ENCODE measurements at regions not wholly inside any gene's neighbourhood (a gene's known extent, or its start where the extent isn't known, plus 50 kb on each side); places are given as distances from the start of the nearest gene placed in this dataset.

DNA sequence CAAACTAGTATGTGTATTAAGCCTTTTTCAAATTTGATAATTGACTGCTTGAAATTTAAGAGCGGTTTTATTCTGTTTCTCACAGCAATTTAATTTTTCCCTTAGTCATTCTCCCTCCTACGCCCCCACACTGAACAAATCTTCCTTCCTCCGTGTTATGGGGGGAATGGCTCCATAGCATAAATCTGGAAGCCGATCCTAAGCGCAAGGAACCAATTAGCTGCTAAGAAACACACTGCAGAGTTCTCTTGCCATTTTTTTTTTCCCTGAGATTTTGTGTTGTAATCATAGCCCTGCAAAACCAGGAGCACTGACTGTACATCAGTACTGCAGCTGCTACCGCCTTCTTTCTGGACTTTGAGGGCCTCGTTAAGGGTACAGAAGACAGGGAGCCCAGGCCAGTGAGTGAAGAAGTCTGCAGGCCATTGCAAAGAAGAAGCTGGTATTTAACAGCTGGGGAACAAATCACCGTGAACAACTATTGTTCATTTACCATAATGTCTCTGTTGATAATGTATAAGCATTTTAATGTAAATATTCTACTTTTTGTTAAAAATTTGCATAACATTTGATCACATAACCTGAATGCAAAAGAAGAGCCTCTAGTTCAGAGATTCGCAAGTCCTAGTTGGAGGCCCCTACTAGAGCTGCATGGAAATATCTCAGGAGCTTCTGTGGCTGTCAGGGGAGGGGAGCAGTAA, 264.0 kb downstream of the LRATD1 start:
- TF ChIP-seq EZH2 (IDR thresholded peaks at IDR 0.05; ENCODE audit: low read length, unreplicated experiment), result no peak
- TF ChIP-seq, protein P1, sequence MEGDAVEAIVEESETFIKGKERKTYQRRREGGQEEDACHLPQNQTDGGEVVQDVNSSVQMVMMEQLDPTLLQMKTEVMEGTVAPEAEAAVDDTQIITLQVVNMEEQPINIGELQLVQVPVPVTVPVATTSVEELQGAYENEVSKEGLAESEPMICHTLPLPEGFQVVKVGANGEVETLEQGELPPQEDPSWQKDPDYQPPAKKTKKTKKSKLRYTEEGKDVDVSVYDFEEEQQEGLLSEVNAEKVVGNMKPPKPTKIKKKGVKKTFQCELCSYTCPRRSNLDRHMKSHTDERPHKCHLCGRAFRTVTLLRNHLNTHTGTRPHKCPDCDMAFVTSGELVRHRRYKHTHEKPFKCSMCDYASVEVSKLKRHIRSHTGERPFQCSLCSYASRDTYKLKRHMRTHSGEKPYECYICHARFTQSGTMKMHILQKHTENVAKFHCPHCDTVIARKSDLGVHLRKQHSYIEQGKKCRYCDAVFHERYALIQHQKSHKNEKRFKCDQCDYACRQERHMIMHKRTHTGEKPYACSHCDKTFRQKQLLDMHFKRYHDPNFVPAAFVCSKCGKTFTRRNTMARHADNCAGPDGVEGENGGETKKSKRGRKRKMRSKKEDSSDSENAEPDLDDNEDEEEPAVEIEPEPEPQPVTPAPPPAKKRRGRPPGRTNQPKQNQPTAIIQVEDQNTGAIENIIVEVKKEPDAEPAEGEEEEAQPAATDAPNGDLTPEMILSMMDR (conservative IDR thresholded peaks at IDR 0.05; ENCODE audit: low read depth, low read length), result no peak

Data from PC-3 (cell line).